BJ (cell line): ENCODE measurements at regions not wholly inside any gene's neighbourhood (a gene's known extent, or its start where the extent isn't known, plus 50 kb on each side); places are given as distances from the start of the nearest gene placed in this dataset.

Source experiments
- CTCF ChIA-PET: fragments of 350-600 bp; formaldehyde crosslinking; extraction: SDS; loops from one replicate; lab custom pipeline; 2021; ENCODE audit warnings: antibody characterized with exemption, inconsistent platforms; lab: Yijun Ruan, JAX
- POLR2A ChIA-PET: fragments of 300-600 bp; sonication (Branson Sonifier 250); formaldehyde crosslinking; extraction: SDS; loops from one replicate; lab custom pipeline; 2021; ENCODE audit warnings: antibody characterized with exemption; lab: Charles Lee
- DNase-seq: peaks from one replicate; pipeline ENCODE4 v3.0.0-alpha.2; 2011; ENCODE audit warnings: low read depth
- H3K27me3 ChIP-seq: 2 replicates; pipeline ENCODE4 v1.6.0; 2011; ENCODE audit warnings: low read length; ENCODE audit not compliant: control insufficient read depth, insufficient read depth
- H3K36me3 ChIP-seq: 2 replicates; pipeline ENCODE4 v1.5.1; 2011; ENCODE audit warnings: low read length; ENCODE audit not compliant: control insufficient read depth, insufficient read depth
- H3K4me3 ChIP-seq: 2 replicates; pipeline ENCODE4 v1.5.1; 2011; ENCODE audit warnings: low read depth, mild to moderate bottlenecking, control low read depth, low read length
- TF ChIP-seq, protein P1 (sequence below): IDR thresholded peaks from 2 replicates; pipeline ENCODE4 v1.5.1; 2011; ENCODE audit warnings: low read depth, mild to moderate bottlenecking, control low read depth, inconsistent platforms, low read length, moderate library complexity; ENCODE audit not compliant: insufficient read depth

DNA sequence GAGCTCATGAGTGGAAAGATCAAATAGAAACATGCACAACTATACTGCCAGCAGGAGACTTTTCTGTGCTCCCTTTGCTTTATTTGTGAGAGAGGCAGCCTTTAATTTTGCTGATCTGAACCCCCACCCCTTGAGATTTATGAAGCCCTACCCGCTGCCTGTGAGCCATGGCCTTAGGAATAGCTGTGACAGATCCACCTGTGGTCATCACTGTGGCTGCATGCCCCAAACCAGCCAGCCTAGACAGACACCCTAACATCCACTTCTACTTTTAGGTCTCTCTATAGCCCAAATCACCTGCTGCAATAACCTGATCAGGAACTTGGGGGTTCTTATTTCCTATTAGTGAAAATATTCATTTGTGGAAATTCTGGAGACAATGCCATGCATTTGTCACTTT is 196.2 kb downstream of the C1orf94 start:
- Histone ChIP-seq H3K27me3 (no peaks in the 10 kb centered on the region), H3K36me3 (no peaks in the 10 kb centered on the region), H3K4me3 (no peak overlapping the region)
- CTCF ChIA-PET = interaction anchor here (1.7 kb wide), 1 partner anchor 10 kb away, joined by 4 read pairs; no protein-coding TSS in a partner anchor
- TF ChIP-seq, protein P1, sequence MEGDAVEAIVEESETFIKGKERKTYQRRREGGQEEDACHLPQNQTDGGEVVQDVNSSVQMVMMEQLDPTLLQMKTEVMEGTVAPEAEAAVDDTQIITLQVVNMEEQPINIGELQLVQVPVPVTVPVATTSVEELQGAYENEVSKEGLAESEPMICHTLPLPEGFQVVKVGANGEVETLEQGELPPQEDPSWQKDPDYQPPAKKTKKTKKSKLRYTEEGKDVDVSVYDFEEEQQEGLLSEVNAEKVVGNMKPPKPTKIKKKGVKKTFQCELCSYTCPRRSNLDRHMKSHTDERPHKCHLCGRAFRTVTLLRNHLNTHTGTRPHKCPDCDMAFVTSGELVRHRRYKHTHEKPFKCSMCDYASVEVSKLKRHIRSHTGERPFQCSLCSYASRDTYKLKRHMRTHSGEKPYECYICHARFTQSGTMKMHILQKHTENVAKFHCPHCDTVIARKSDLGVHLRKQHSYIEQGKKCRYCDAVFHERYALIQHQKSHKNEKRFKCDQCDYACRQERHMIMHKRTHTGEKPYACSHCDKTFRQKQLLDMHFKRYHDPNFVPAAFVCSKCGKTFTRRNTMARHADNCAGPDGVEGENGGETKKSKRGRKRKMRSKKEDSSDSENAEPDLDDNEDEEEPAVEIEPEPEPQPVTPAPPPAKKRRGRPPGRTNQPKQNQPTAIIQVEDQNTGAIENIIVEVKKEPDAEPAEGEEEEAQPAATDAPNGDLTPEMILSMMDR = no peak
- no peak for DNase-seq
- POLR2A ChIA-PET = no interaction called here

- no peak overlapping the region for H3K4me3 ChIP-seq
- ChIA-PET CTCF (interaction anchor here (1.7 kb wide), 1 partner anchor 9 kb away, joined by 4 read pairs; no protein-coding TSS in a partner anchor), POLR2A (no interaction called here)
- no peaks in the 10 kb centered on the region for H3K27me3 ChIP-seq
- TF ChIP-seq, protein P1 = no peak
- DNase-seq = no peak
- no peaks in the 10 kb centered on the region for H3K36me3 ChIP-seq
Measured at GRCh38 chr1:34373912-34374311, 197.2 kb downstream of the C1orf94 start.

DNA sequence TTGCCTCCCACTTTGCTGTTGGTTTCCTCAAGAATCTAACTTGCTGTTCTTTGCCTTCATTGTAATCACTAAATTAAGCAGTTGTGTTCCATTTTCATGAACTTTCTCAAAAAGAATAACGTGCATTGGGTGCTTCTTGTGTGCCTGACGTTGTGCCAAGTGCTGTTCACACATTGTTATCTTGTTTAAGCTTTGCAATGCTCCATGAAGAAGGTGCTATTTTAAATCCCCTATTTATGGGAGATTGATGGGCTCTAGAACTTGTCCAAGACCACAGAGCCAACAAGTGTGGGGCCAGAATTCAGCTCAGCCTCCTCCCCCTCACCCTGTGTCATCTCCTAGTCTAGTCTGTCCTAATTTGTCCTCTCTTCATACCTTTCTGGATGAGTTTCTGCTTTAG is 199.8 kb downstream of the C1orf94 start:
- Histone ChIP-seq H3K27me3 (no peaks in the 10 kb centered on the region), H3K36me3 (no peaks in the 10 kb centered on the region), H3K4me3 (no peak overlapping the region)
- ChIA-PET CTCF (no interaction called here), POLR2A (no interaction called here)
- TF ChIP-seq, protein P1 = no peak
- no peak for DNase-seq

GRCh38 chr1:34378968-34379856 is 202.5 kb downstream of the C1orf94 start:
- no peaks in the 10 kb centered on the region for H3K27me3 ChIP-seq
- no peak for DNase-seq
- H3K4me3 ChIP-seq = no peak overlapping the region
- ChIA-PET POLR2A (no interaction called here), CTCF (no interaction called here)
- no peaks in the 10 kb centered on the region for H3K36me3 ChIP-seq
- TF ChIP-seq, protein P1 = no peak

- no peak overlapping the region for H3K4me3 ChIP-seq
- CTCF ChIA-PET = no interaction called here
- no peaks in the 10 kb centered on the region for H3K36me3 ChIP-seq
- no peaks in the 10 kb centered on the region for H3K27me3 ChIP-seq
- TF ChIP-seq, protein P1 = no peak
- no peak for DNase-seq
- POLR2A ChIA-PET = no interaction called here
Measured at GRCh38 chr1:34379911-34380310, 203.2 kb downstream of the C1orf94 start.
